BLaER1 treated with 17β-estradiol and CSF1 and Interleukin-3, amounts not matched to agents 10 nM and 100 nM (cell line): ENCODE measurements at regions not wholly inside any gene's neighbourhood (a gene's known extent, or its start where the extent isn't known, plus 50 kb on each side); places are given as distances from the start of the nearest gene placed in this dataset.

Experiments
- H3K27ac ChIP-seq, 11 experiments: shearing (Covaris generic); formaldehyde crosslinking; 2 replicates each; pipeline ENCODE4 v1.8.1; 2022
- H3K27me3 ChIP-seq, 11 experiments: shearing (Covaris generic); formaldehyde crosslinking; 2 replicates each; pipeline ENCODE4 v1.8.1; 2022
- H3K36me3 ChIP-seq, 11 experiments: shearing (Covaris generic); formaldehyde crosslinking; 2 replicates each; pipeline ENCODE4 v1.8.1; 2022
- H3K4me1 ChIP-seq, 10 experiments: shearing (Covaris generic); formaldehyde crosslinking; 2 replicates each; pipeline ENCODE4 v1.8.1; 2022
- H3K4me2 ChIP-seq, 11 experiments: shearing (Covaris generic); formaldehyde crosslinking; 2 replicates each; pipeline ENCODE4 v1.8.1; 2022
- H3K4me3 ChIP-seq, 10 experiments: shearing (Covaris generic); formaldehyde crosslinking; 2 replicates each; pipeline ENCODE4 v1.8.1; 2022
- H3K9ac ChIP-seq, 11 experiments: shearing (Covaris generic); formaldehyde crosslinking; 2 replicates each; pipeline ENCODE4 v1.8.1; 2022
- H3K9me3 ChIP-seq, 11 experiments: shearing (Covaris generic); formaldehyde crosslinking; replicated peaks in 1 of 11; 2 replicates each; pipeline ENCODE4 v1.8.1; 2022
- H4K20me1 ChIP-seq, 11 experiments: shearing (Covaris generic); formaldehyde crosslinking; 2 replicates each; pipeline ENCODE4 v1.8.1; 2022
- Cebpa-rat ChIP-seq, 11 experiments: shearing (Covaris generic); IDR thresholded peaks; 2 replicates each; pipeline ENCODE4 v1.8.1; 2022

DNA sequence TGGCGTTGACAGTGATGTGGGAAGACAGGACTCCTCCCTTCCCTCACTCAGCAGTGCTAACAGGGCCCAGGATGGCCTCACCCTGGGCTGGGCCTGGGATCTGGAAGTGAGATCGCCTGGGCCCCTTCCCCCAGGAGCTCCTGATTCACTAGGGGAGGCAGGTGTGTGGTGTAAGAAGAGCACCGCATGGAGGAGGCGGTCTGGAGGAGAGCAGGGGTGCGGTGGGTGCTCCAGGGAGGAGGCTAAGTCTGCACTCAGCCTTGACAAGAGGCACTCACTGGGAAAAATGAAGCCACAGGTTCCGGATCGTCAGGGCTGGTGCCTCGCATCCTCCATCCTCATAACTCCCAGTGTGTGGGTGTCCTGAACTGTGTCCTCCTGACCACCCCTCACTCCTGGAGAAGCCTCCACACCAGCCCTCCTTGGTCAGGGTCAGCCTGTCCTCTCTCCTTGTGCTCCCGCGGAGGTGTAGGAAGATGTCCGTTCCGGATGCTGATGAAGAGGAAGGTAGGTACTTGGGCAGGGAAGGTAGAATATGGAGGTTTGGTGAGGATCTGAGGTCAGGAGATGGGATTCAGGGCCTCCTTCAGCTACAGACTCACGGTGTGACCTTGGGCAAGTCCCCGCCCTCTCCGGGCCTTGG, 142.1 kb upstream of the WNT4 start:
- no peak for TF ChIP-seq Cebpa-rat (IDR thresholded peaks at IDR 0.05)
- Histone ChIP-seq H3K9ac (no peak overlapping the region), H3K9me3 (peaks cover 0 to 8% (median 4%) of the 10 kb centered on the region in 11 experiments; a peak in 6 of 22 replicates), H3K27me3 (no peaks in the 10 kb centered on the region), H3K27ac (no peak overlapping the region), H3K36me3 (no peaks in the 10 kb centered on the region), H3K4me3 (no peak overlapping the region), H4K20me1 (no peaks in the 10 kb centered on the region; a peak in 1 of 22 replicates), H3K4me1 (no peaks in the 10 kb centered on the region), H3K4me2 (no peak overlapping the region)

DNA sequence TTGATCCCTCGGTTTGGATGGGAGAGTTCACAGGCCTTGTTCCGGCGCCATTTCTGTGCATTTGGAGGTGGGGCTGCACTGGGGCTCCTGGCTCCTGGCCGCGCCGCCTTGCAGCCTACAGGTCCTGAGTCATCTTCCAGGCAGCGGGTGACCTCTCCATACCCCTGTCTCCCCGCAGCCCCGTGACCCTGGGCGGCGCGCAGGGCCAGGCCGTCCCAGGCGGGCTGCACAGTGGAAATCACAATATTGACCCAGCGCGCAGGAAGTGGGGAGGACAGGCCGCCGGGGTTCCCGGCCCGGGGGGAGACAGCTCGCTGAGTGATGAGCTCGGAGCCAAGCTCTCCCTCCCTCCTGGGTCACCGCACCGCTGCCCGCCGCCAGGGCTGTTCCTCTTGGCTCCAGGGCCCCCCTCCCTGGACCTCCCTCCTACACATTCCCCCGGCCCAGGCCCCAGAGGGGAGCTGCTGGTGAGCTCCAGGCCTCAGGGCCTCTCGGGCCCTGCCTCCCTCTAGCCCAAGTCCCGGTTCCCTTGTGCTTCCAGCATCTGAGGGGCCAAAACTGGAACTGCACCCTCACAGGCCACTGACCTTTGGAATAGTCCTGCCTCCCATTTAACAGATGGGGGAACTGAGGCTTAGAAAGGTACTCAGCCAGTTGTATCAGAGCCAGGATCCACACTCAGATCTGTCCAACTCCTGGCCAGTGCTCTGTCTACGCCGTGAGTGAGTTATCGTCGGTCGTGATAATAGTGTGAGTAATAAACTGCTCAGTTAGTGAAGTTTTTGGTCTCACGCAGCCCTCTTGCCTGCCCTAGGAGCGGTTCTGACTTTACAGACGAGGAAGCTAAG, 142.9 kb upstream of the WNT4 start:
- Histone ChIP-seq H3K9me3 (0 out of 22 replicates have a peak, but pooled peaks cover 0 to under 1% (median 0%) of the 10 kb centered on the region in 11 experiments), H3K36me3 (no peaks in the 10 kb centered on the region), H3K27me3 (no peaks in the 10 kb centered on the region), H3K4me2 (no peak overlapping the region), H3K4me3 (no peak overlapping the region), H3K9ac (no peak overlapping the region), H4K20me1 (no peaks in the 10 kb centered on the region; a peak in 1 of 22 replicates), H3K4me1 (no peaks in the 10 kb centered on the region), H3K27ac (no peak overlapping the region)
- no peak for TF ChIP-seq Cebpa-rat (IDR thresholded peaks at IDR 0.05)

DNA sequence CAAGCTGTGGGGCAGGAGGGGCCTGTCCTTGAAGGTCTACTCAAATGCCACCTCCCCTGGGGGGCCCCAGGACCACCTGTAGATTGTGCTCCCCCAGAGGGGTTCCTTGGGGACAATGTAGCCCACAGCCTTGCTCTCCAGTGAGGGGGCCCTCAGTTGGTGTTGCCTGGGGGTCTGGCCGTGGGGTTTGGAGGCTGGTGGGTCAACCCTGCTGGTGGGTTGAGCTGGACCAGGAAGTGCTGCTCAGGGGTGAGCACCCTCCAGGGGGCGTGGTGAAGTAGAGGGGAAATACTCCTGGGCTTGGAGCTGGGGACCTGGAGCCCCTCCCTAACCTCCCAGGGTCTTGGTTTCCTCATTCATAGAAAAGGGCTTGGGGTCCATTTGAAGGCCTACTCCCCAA, 143.6 kb upstream of the WNT4 start:
- Histone ChIP-seq H3K27me3 (no peaks in the 10 kb centered on the region), H3K9me3 (no peaks in the 10 kb centered on the region), H3K4me1 (no peaks in the 10 kb centered on the region), H3K9ac (no peak overlapping the region), H3K36me3 (no peaks in the 10 kb centered on the region), H3K4me3 (no peak overlapping the region), H4K20me1 (no peaks in the 10 kb centered on the region; a peak in 1 of 22 replicates), H3K27ac (no peak overlapping the region), H3K4me2 (no peak overlapping the region)
- no peak for TF ChIP-seq Cebpa-rat (IDR thresholded peaks at IDR 0.05)

DNA sequence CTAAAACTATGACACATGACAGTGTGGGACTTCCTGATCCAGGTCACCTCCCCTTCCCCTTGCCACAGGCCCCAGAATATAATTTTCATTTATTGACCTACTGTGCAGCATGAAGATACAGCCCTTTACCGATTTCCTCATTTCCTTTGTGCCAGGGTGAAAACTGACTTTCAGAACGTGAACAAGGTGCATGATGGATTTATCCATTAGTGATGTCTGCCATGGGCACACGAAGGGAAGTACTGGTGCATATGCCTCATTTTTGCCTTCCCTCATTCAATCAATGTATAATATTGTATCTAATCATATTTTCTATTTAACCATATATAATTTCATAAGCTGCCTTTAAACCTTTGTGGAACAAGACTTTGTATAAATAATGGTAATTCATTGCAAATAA, 144.4 kb upstream of the WNT4 start:
- Histone ChIP-seq H3K27me3 (no peaks in the 10 kb centered on the region), H3K4me1 (no peaks in the 10 kb centered on the region), H4K20me1 (no peaks in the 10 kb centered on the region; a peak in 1 of 22 replicates), H3K36me3 (no peaks in the 10 kb centered on the region), H3K9me3 (no peaks in the 10 kb centered on the region), H3K27ac (no peak overlapping the region), H3K4me2 (no peak overlapping the region), H3K4me3 (no peak overlapping the region), H3K9ac (no peak overlapping the region)
- no peak for TF ChIP-seq Cebpa-rat (IDR thresholded peaks at IDR 0.05)

DNA sequence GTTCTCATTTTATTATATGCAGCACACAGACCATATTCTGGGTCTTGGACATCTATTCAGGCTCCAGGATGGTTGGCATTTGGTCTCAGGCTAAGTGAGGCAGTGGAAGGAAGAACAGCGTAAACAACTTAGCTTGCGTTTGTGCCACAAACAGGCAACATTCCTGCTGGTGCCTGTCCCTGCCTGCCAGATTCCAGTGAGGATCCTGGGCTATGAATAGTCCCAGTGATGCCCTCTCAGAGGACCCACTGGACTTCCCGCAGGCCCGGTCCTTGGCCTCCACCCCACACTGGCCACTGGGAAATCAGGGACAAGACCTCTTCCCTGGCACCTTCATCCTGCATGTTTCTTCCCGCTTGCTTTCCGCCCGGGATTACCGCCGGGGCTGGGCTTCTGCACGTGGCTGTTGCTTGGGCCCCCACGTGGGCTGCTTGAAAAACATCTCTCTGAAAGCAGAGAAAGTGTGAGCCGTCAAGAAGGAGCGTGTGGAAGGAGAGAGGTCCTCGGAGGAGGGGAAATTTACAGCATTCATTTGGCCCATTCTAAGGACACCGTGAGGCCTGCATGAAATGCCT, 145.1 kb upstream of the WNT4 start:
- no peaks in the 10 kb centered on the region for H3K9me3 ChIP-seq
- H3K27me3 ChIP-seq: no peaks in the 10 kb centered on the region
- no peak overlapping the region for H3K9ac ChIP-seq
- H3K4me3 ChIP-seq: no peak overlapping the region
- no peaks in the 10 kb centered on the region for H3K36me3 ChIP-seq
- TF ChIP-seq Cebpa-rat (IDR thresholded peaks at IDR 0.05): no peak
- H4K20me1 ChIP-seq: no peaks in the 10 kb centered on the region; a peak in 1 of 22 replicates
- no peaks in the 10 kb centered on the region for H3K4me1 ChIP-seq
- H3K4me2 ChIP-seq: no peak overlapping the region
- no peak overlapping the region for H3K27ac ChIP-seq

DNA sequence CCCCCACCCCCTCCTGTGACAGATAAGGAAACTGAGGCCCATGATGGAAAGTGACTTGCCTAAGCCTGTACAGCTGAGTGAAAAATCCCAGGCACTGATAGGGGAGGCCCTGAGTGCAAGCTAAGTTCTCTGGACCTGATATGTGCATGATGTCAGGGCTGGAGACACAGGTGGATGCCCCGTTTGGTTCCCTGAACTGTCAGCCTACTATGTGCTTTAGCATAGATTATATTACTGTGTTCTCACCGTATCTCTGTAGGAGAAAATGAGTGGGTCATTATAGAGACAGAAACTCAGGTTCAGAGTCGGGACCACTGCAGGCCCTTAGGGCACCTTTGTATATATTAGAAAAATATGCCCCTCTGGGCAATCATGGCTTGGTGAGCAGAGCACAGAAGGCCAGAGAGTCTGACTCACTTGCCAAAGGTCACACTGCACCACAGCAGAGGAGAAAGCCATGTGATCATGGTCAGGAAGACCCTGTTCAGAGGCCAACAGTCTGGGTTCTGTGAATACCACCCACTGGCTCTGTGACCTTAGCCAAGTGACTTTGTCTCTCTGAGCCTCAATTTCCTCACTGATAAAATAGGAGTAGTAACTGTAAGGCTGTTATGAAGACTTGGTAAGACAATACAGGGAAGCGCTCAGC, 145.8 kb upstream of the WNT4 start:
- H3K36me3 ChIP-seq: no peaks in the 10 kb centered on the region
- no peaks in the 10 kb centered on the region for H3K27me3 ChIP-seq
- H3K4me2 ChIP-seq: no peak overlapping the region
- H3K27ac ChIP-seq: no peak overlapping the region
- peaks cover 0 to 4% (median 1%) of the 10 kb centered on the region in 11 experiments; a peak in 5 of 22 replicates for H3K9me3 ChIP-seq
- H3K4me3 ChIP-seq: no peak overlapping the region
- no peak for TF ChIP-seq Cebpa-rat (IDR thresholded peaks at IDR 0.05)
- no peaks in the 10 kb centered on the region; a peak in 1 of 22 replicates for H4K20me1 ChIP-seq
- no peak overlapping the region for H3K9ac ChIP-seq
- H3K4me1 ChIP-seq: no peaks in the 10 kb centered on the region

DNA sequence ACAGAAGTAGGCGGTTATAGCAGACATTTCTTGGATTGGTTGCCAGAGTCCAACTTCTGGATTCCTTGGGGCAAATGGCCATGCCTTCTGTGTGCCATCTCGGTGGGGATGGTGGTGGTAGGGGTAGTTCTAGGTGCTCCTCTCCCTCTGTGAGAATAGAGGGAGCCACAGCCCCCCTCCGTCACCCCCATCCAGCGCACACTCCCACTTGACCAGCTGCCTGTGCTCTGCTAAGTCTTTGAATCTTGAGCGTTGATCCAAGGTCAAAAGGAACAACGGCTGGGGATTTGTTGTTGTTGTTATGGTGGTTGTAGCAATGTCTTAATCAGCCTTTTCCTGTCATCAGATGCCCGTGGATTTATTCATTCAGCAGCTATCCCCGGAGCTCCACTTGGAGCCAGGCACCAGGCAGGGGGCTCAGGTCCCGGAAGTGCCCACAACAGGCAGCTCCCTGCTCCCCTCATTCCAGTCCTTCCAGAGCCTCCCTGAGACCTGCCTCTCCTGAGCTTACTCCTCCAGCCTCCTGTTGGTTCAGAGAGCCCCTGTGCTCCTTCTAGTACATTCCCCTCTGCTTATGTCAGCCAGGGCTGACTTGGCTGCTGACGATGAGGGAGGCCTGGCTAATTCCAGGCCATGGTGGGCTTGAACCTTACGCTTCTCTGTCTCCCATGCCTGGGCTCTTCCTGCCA, 146.6 kb upstream of the WNT4 start:
- Histone ChIP-seq H3K27ac (no peak overlapping the region), H3K27me3 (no peaks in the 10 kb centered on the region), H3K4me1 (0 out of 20 replicates have a peak, but pooled peaks cover 0 to under 1% (median 0%) of the 10 kb centered on the region in 10 experiments), H3K9me3 (peaks cover 6 to 11% (median 9%) of the 10 kb centered on the region in 11 experiments; a peak in 20 of 22 replicates), H3K4me3 (no peak overlapping the region), H3K36me3 (no peaks in the 10 kb centered on the region), H3K9ac (no peak overlapping the region), H4K20me1 (no peaks in the 10 kb centered on the region; a peak in 1 of 22 replicates), H3K4me2 (no peak overlapping the region)
- no peak for TF ChIP-seq Cebpa-rat (IDR thresholded peaks at IDR 0.05)

DNA sequence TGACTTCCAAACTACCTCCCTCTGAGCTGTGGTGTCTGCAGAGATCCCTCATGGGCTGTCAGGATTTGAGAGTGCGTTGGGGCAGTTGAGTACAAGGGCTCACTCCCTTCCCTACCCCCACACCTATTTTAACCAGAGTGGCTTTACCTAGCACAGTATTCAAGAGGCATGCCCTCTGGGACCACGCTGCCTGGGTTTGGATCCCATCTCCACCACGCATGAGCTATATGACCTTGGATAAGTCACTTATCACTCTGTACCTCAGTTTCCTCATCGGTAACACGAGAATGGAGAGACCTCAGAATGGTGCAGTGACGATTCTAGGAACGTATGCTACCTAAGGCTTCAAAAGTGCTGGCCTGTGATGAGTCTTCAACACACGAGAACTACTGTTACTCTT, 147.3 kb upstream of the WNT4 start:
- H3K9ac ChIP-seq: no peak overlapping the region
- no peak for TF ChIP-seq Cebpa-rat (IDR thresholded peaks at IDR 0.05)
- H3K4me2 ChIP-seq: no peak overlapping the region
- H3K36me3 ChIP-seq: no peaks in the 10 kb centered on the region
- no peak overlapping the region for H3K27ac ChIP-seq
- H4K20me1 ChIP-seq: no peaks in the 10 kb centered on the region; a peak in 1 of 22 replicates
- no peak overlapping the region for H3K4me3 ChIP-seq
- peaks cover 0 to 7% (median 5%) of the 10 kb centered on the region in 10 experiments; a peak in 14 of 20 replicates for H3K4me1 ChIP-seq
- H3K27me3 ChIP-seq: no peaks in the 10 kb centered on the region
- H3K9me3 ChIP-seq: peaks cover 6 to 18% (median 11%) of the 10 kb centered on the region in 11 experiments; a peak in 20 of 22 replicates
